Caco-2 (cell line): ENCODE measurements at regions not wholly inside any gene's neighbourhood (a gene's known extent, or its start where the extent isn't known, plus 50 kb on each side); places are given as distances from the start of the nearest gene placed in this dataset.

ENCODE experiments used
- BruUV-seq: library from RNA; stranded (reverse); fragments of 400-500 nt; replicated peaks from 2 replicates; lab custom pipeline; 2021; lab: Mats Ljungman, UMichigan
- CTCF ChIA-PET: fragments of 300-600 bp; sonication (Branson Sonifier 250); formaldehyde crosslinking; loops from one replicate; lab custom pipeline; 2022; ENCODE audit warnings: antibody characterized with exemption; lab: Charles Lee
- POLR2A ChIA-PET: fragments of 300-600 bp; sonication (Branson Sonifier 250); formaldehyde crosslinking; loops from one replicate; lab custom pipeline; 2022; ENCODE audit warnings: antibody characterized with exemption; lab: Charles Lee
- DNase-seq, 2 experiments: peaks; one replicate each; pipeline versions ENCODE4 v3.0.0 to v3.0.0-alpha.2; 2020 to 2022
- H3K27me3 ChIP-seq: replicated peaks from 2 replicates; pipeline ENCODE4 v1.6.0; 2011; ENCODE audit warnings: low read length; ENCODE audit not compliant: control insufficient read depth, insufficient read depth
- H3K36me3 ChIP-seq: 2 replicates; pipeline ENCODE4 v1.5.1; 2011; ENCODE audit warnings: low read length; ENCODE audit not compliant: control insufficient read depth, insufficient read depth
- H3K4me1 ChIP-seq: fragments of 250-450 bp; sonication (Bioruptor Pico); 2 replicates; pipeline ENCODE4 v1.5.1; 2020; ENCODE audit warnings: mild to moderate bottlenecking
- H3K4me3 ChIP-seq: 2 replicates; pipeline ENCODE4 v1.5.1; 2011; ENCODE audit warnings: low read depth, mild to moderate bottlenecking, control low read depth, low read length
- H3K9me3 ChIP-seq: fragments of 250-450 bp; sonication (Bioruptor Pico); 2 replicates; pipeline ENCODE4 v1.5.1; 2020; ENCODE audit warnings: mild to moderate bottlenecking, moderate library complexity
- H3K27ac Mint-ChIP-seq: one replicate; pipeline ENCODE4 v1.8.0; 2022; ENCODE audit warnings: mixed read lengths; ENCODE audit not compliant: unreplicated experiment
- H3K27me3 Mint-ChIP-seq: one replicate; pipeline ENCODE4 v1.8.0; 2022; ENCODE audit warnings: mixed read lengths; ENCODE audit not compliant: insufficient read depth, unreplicated experiment
- H3K36me3 Mint-ChIP-seq: one replicate; pipeline ENCODE4 v1.8.0; 2022; ENCODE audit warnings: mild to moderate bottlenecking, mixed read lengths; ENCODE audit not compliant: insufficient read depth, unreplicated experiment
- H3K4me1 Mint-ChIP-seq: one replicate; pipeline ENCODE4 v1.8.0; 2022; ENCODE audit warnings: low read depth, mixed read lengths; ENCODE audit not compliant: unreplicated experiment
- H3K4me3 Mint-ChIP-seq: one replicate; pipeline ENCODE4 v1.8.0; 2022; ENCODE audit warnings: mild to moderate bottlenecking, moderate library complexity, mixed read lengths; ENCODE audit not compliant: unreplicated experiment
- H3K9me3 Mint-ChIP-seq: one replicate; pipeline ENCODE4 v1.8.0; 2022; ENCODE audit warnings: mixed read lengths; ENCODE audit not compliant: unreplicated experiment
- intact Hi-C: fragments of 100-400 bp; cut with micrococcal nuclease; formaldehyde crosslinking; loops from one replicate; pipeline ENCODE4 v1.10.0; 2022; ENCODE audit not compliant: unreplicated experiment
- TF ChIP-seq, protein P1 (sequence below), 2 experiments: fragments of 200-600 bp in 1 of 2; IDR thresholded peaks; 1 replicate in 1 of 2; 2 replicates in 1 of 2; pipeline versions ENCODE4 v1.5.1 to v1.8.0; 2011 to 2022; ENCODE audit warnings: antibody characterized with exemption in 1 of 2, control low read depth in 1 of 2, inconsistent platforms in 1 of 2, low read depth in 1 of 2, low read length in 1 of 2, mild to moderate bottlenecking in 1 of 2, moderate library complexity in 1 of 2; ENCODE audit not compliant: insufficient read depth in 1 of 2, severe bottlenecking in 1 of 2, unreplicated experiment in 1 of 2

GRCh38 chr12:81017792-81018191 is 60.1 kb upstream of the ACSS3 start:
- Mint-ChIP-seq H3K4me3 (no peak overlapping the region), H3K36me3 (no peaks in the 10 kb centered on the region), H3K27me3 (peaks cover 3% of the 10 kb centered on the region), H3K9me3 (no peaks in the 10 kb centered on the region), H3K4me1 (no peaks in the 10 kb centered on the region), H3K27ac (no peak overlapping the region)
- H3K27me3 ChIP-seq = no peaks in the 10 kb centered on the region
- TF ChIP-seq, protein P1, sequence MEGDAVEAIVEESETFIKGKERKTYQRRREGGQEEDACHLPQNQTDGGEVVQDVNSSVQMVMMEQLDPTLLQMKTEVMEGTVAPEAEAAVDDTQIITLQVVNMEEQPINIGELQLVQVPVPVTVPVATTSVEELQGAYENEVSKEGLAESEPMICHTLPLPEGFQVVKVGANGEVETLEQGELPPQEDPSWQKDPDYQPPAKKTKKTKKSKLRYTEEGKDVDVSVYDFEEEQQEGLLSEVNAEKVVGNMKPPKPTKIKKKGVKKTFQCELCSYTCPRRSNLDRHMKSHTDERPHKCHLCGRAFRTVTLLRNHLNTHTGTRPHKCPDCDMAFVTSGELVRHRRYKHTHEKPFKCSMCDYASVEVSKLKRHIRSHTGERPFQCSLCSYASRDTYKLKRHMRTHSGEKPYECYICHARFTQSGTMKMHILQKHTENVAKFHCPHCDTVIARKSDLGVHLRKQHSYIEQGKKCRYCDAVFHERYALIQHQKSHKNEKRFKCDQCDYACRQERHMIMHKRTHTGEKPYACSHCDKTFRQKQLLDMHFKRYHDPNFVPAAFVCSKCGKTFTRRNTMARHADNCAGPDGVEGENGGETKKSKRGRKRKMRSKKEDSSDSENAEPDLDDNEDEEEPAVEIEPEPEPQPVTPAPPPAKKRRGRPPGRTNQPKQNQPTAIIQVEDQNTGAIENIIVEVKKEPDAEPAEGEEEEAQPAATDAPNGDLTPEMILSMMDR (IDR thresholded peaks at IDR 0.05; ENCODE audit: insufficient read depth in 1 of 2, low read depth in 1 of 2, low read length in 1 of 2, severe bottlenecking in 1 of 2, unreplicated experiment in 1 of 2) = no peak
- ChIA-PET POLR2A (no interaction called here), CTCF (no interaction called here)
- H3K4me1 ChIP-seq = no peaks in the 10 kb centered on the region
- DNase-seq = no peak
- H3K4me3 ChIP-seq = no peak overlapping the region
- no peaks in the 10 kb centered on the region for H3K9me3 ChIP-seq
- intact Hi-C loops = loop anchor here (10.0 kb wide), 1 partner anchor 237 kb away; no protein-coding TSS in a partner anchor
- BruUV-seq = no TSS peak
- H3K36me3 ChIP-seq = no peaks in the 10 kb centered on the region

- no peaks in the 10 kb centered on the region for H3K36me3 ChIP-seq
- BruUV-seq = no TSS peak
- no peaks in the 10 kb centered on the region for H3K27me3 ChIP-seq
- Mint-ChIP-seq H3K9me3 (no peaks in the 10 kb centered on the region), H3K4me1 (no peaks in the 10 kb centered on the region), H3K36me3 (no peaks in the 10 kb centered on the region), H3K27me3 (peaks cover 3% of the 10 kb centered on the region), H3K27ac (no peak overlapping the region), H3K4me3 (no peak overlapping the region)
- no peaks in the 10 kb centered on the region for H3K4me1 ChIP-seq
- H3K9me3 ChIP-seq = no peaks in the 10 kb centered on the region
- intact Hi-C loops = loop anchor here (10.0 kb wide), 1 partner anchor 239 kb away; no protein-coding TSS in a partner anchor
- DNase-seq = no peak
- TF ChIP-seq, protein P1 (IDR thresholded peaks at IDR 0.05; ENCODE audit: insufficient read depth in 1 of 2, low read depth in 1 of 2, low read length in 1 of 2, severe bottlenecking in 1 of 2, unreplicated experiment in 1 of 2) = no peak
- CTCF ChIA-PET = no interaction called here
- no peak overlapping the region for H3K4me3 ChIP-seq
- POLR2A ChIA-PET = no interaction called here
These were observed 62.4 kb upstream of the ACSS3 start for GRCh38 chr12:81015510-81015909.

- Histone ChIP-seq H3K27me3 (no peaks in the 10 kb centered on the region), H3K36me3 (no peaks in the 10 kb centered on the region), H3K9me3 (no peaks in the 10 kb centered on the region), H3K4me1 (no peaks in the 10 kb centered on the region), H3K4me3 (no peak overlapping the region)
- Mint-ChIP-seq H3K9me3 (no peaks in the 10 kb centered on the region), H3K36me3 (no peaks in the 10 kb centered on the region), H3K27ac (no peak overlapping the region), H3K4me1 (no peaks in the 10 kb centered on the region), H3K27me3 (no peaks in the 10 kb centered on the region), H3K4me3 (no peak overlapping the region)
- TF ChIP-seq, protein P1 (IDR thresholded peaks at IDR 0.05; ENCODE audit: insufficient read depth in 1 of 2, low read depth in 1 of 2, low read length in 1 of 2, severe bottlenecking in 1 of 2, unreplicated experiment in 1 of 2) = no peak
- intact Hi-C loops = loop anchor here (10.0 kb wide), 1 partner anchor 244 kb away; no protein-coding TSS in a partner anchor
- no peak for DNase-seq
- POLR2A ChIA-PET = no interaction called here
- no TSS peak for BruUV-seq
- CTCF ChIA-PET = no interaction called here
These were observed 67.2 kb upstream of the ACSS3 start for GRCh38 chr12:81010641-81011040.
